K562 (cell line): ENCODE measurements at regions not wholly inside any gene's neighbourhood (a gene's known extent, or its start where the extent isn't known, plus 50 kb on each side); places are given as distances from the start of the nearest gene placed in this dataset.

Source experiments
- ATAC-seq: fragments of 200-7000 bp; cut with Tn5 transposase; 3 replicates; pipeline ENCODE4 v1.9.1; 2020; ENCODE audit warnings: moderate library complexity
- BruUV-seq: library from RNA; stranded (reverse); fragments of 400-500 nt; replicated peaks from 2 replicates; lab custom pipeline; 2021; lab: Mats Ljungman, UMichigan
- CTCF ChIA-PET: fragments of 300-600 bp; formaldehyde crosslinking; extraction: SDS; loops from one replicate; lab custom pipeline; 2021; ENCODE audit warnings: low intra/inter-chr PET ratio; lab: Yijun Ruan, JAX
- POLR2A ChIA-PET: fragments of 300-600, 350-650 bp; sonication (Branson Sonifier 250); formaldehyde crosslinking; extraction: SDS; loops from one replicate; lab custom pipeline; 2021; ENCODE audit warnings: antibody characterized with exemption, inconsistent platforms; lab: Yijun Ruan, JAX
- DNase-seq, 4 experiments: peaks; one replicate each; pipeline versions ENCODE4 v3.0.0 to v3.0.0-alpha.2; 2011 to 2018; ENCODE audit warnings: low spot score in 3 of 4, mixed read lengths in 3 of 4; ENCODE audit errors: extremely low read depth in 1 of 4
- FAIRE-seq: peaks from 2 replicates; lab custom pipeline; 2011; peaks lifted over from hg19 to GRCh38; lab: Jason Lieb, UNC
- H2AFZ ChIP-seq: 2 replicates; pipeline ENCODE4 v1.6.0; 2011; ENCODE audit warnings: low read depth, low read length, control low read depth, inconsistent platforms
- H3K27ac ChIP-seq: fragments of 200-600 bp; 3 replicates; pipeline ENCODE4 v1.8.0; 2011; ENCODE audit warnings: low read depth, mild to moderate bottlenecking, control low read depth, inconsistent platforms, low read length, moderate library complexity, mixed read lengths; ENCODE audit errors: extremely low read depth
- H3K27me3 ChIP-seq, 2 experiments: fragments of 300-600 bp in 1 of 2; 2 replicates in 1 of 2; 3 replicates in 1 of 2; pipeline versions ENCODE4 v1.6.0 to v1.8.0; 2011; ENCODE audit warnings: inconsistent platforms in 2 of 2, low read length in 2 of 2, mild to moderate bottlenecking in 1 of 2, mixed read lengths in 1 of 2, moderate library complexity in 1 of 2; ENCODE audit not compliant: control insufficient read depth in 2 of 2, insufficient read depth in 2 of 2
- H3K36me3 ChIP-seq: fragments of 300-600 bp; 3 replicates; pipeline ENCODE4 v1.8.0; 2011; ENCODE audit warnings: mild to moderate bottlenecking, low read length, inconsistent platforms; ENCODE audit not compliant: control insufficient read depth, insufficient read depth
- H3K4me1 ChIP-seq, 2 experiments: fragments of 200-600 bp in 1 of 2; replicated peaks in 1 of 2; 2 replicates in 1 of 2; 3 replicates in 1 of 2; pipeline versions ENCODE4 v1.5.1 to v1.8.0; 2011; ENCODE audit warnings: inconsistent platforms in 2 of 2, low read length in 2 of 2, mild to moderate bottlenecking in 1 of 2, mixed read lengths in 1 of 2, moderate library complexity in 1 of 2; ENCODE audit not compliant: control insufficient read depth in 2 of 2, insufficient read depth in 2 of 2
- H3K4me2 ChIP-seq: 2 replicates; pipeline ENCODE4 v1.6.1; 2011; ENCODE audit warnings: low read length, control low read depth, inconsistent platforms, mixed read lengths; ENCODE audit not compliant: insufficient read depth
- H3K4me3 ChIP-seq: fragments of 200-600 bp; sonication (generic), shearing (Covaris generic); 2 replicates; pipeline ENCODE4 v1.5.1; 2016; ENCODE audit warnings: control low read depth, inconsistent platforms
- H3K79me2 ChIP-seq: fragments of 200-600 bp; 3 replicates; pipeline ENCODE4 v1.8.0; 2011; ENCODE audit warnings: low read length, inconsistent platforms; ENCODE audit not compliant: control insufficient read depth, insufficient read depth
- H3K9ac ChIP-seq, 2 experiments: 2 replicates each; pipeline versions ENCODE4 v1.6.0 to v1.6.1; 2011; ENCODE audit warnings: low read depth in 2 of 2, low read length in 2 of 2, control low read depth in 1 of 2, inconsistent platforms in 1 of 2, mild to moderate bottlenecking in 1 of 2, mixed read lengths in 1 of 2; ENCODE audit not compliant: insufficient read depth in 1 of 2
- H3K9me1 ChIP-seq: one replicate; pipeline ENCODE4 v1.6.0; 2011; ENCODE audit warnings: inconsistent platforms, mild to moderate bottlenecking, low read length, moderate library complexity; ENCODE audit not compliant: control insufficient read depth, insufficient read depth
- H3K9me3 ChIP-seq: replicated peaks from 2 replicates; pipeline ENCODE4 v1.5.1; 2011; ENCODE audit warnings: low read depth, low read length, inconsistent platforms; ENCODE audit not compliant: control insufficient read depth, insufficient read depth
- H4K20me1 ChIP-seq: replicated peaks from 2 replicates; pipeline ENCODE4 v1.6.1; 2011; ENCODE audit warnings: low read length, inconsistent platforms, mixed read lengths; ENCODE audit not compliant: control insufficient read depth, insufficient read depth
- ARID1B ChIP-seq: fragments of 450-650 bp; IDR thresholded peaks from 2 replicates; pipeline ENCODE4 v1.6.1; 2016; ENCODE audit warnings: antibody characterized with exemption, mild to moderate bottlenecking, inconsistent platforms
- ARID2 ChIP-seq: fragments of 450-650 bp; IDR thresholded peaks from 2 replicates; pipeline ENCODE4 v1.6.1; 2017; ENCODE audit warnings: antibody characterized with exemption, mild to moderate bottlenecking
- CBFA2T2 ChIP-seq: fragments of 450-650 bp; conservative IDR thresholded peaks from 2 replicates; pipeline ENCODE4 v1.6.1; 2017; ENCODE audit warnings: mild to moderate bottlenecking
- CBFA2T3 ChIP-seq: fragments of 450-650 bp; IDR thresholded peaks from 2 replicates; pipeline ENCODE4 v1.6.1; 2017
- DPF2 ChIP-seq: fragments of 450-650 bp; IDR thresholded peaks from 2 replicates; pipeline ENCODE4 v1.6.1; 2016
- EGR1 ChIP-seq: fragments of 450-650 bp; conservative IDR thresholded peaks from 2 replicates; pipeline ENCODE4 v1.6.1; 2017; ENCODE audit warnings: mild to moderate bottlenecking
- GTF2F1 ChIP-seq: IDR thresholded peaks from 2 replicates; pipeline ENCODE4 v1.6.1; 2011; ENCODE audit warnings: low read depth, low read length, improper control_type of control experiment
- NCOR1 ChIP-seq: fragments of 450-650 bp; IDR thresholded peaks from 2 replicates; pipeline ENCODE4 v1.6.1; 2016; ENCODE audit warnings: mild to moderate bottlenecking, moderate library complexity
- RHOXF2B ChIP-seq: fragments of 250-450 bp; sonication (Bioruptor Pico); conservative IDR thresholded peaks from 2 replicates; pipeline ENCODE4 v1.5.1; 2021
- SIX5 ChIP-seq, 2 experiments: IDR thresholded peaks; 2 replicates each; pipeline ENCODE4 v1.6.1; 2011; ENCODE audit warnings: low read length in 2 of 2, borderline replicate concordance in 1 of 2, low read depth in 1 of 2, mild to moderate bottlenecking in 1 of 2, moderate library complexity in 1 of 2; ENCODE audit not compliant: insufficient read depth in 1 of 2
- TAL1 ChIP-seq: fragments of 450-650 bp; IDR thresholded peaks from 2 replicates; pipeline ENCODE4 v1.6.1; 2016; ENCODE audit warnings: mild to moderate bottlenecking
- TCF7L2 ChIP-seq: fragments of 150-350 bp; IDR thresholded peaks from 2 replicates; pipeline ENCODE4 v1.6.1; 2016; ENCODE audit warnings: low read depth, mild to moderate bottlenecking, low read length, moderate library complexity
- TEAD4 ChIP-seq, 2 experiments: sonication (generic) in 1 of 2; formaldehyde crosslinking in 1 of 2; IDR thresholded peaks; 2 replicates each; pipeline versions ENCODE4 v1.6.1 to v1.8.0; 2012 to 2022; ENCODE audit warnings: borderline replicate concordance in 1 of 2, inconsistent platforms in 1 of 2, low read length in 1 of 2, mild to moderate bottlenecking in 1 of 2, missing genetic modification reagents in 1 of 2
- ZNF224 ChIP-seq: sonication (generic); formaldehyde crosslinking; IDR thresholded peaks from 2 replicates; pipeline ENCODE4 v1.8.0; 2022; ENCODE audit warnings: mild to moderate bottlenecking, missing genetic modification reagents
- ZNF668 ChIP-seq: fragments of 250-450 bp; sonication (Bioruptor Pico); IDR thresholded peaks from 2 replicates; pipeline ENCODE4 v1.8.0; 2022; ENCODE audit warnings: mild to moderate bottlenecking, inconsistent platforms
- WGBS: fragments of 100-300 bp; shearing (Covaris generic); methylation state at CpG from one replicate; pipeline ENCODE4 v1.1.6; 2016; ENCODE audit warnings: low coverage, mixed read lengths; ENCODE audit not compliant: insufficient coverage; ENCODE audit errors: missing lambda C conversion rate; 5-methylcytosine and 5-hydroxymethylcytosine counted together
- in situ Hi-C: fragments of 300-500 bp; cut with MboI; formaldehyde crosslinking; loops from 4 replicates; pipeline ENCODE4 v1.15.0; 2018; ENCODE audit warnings: inconsistent platforms, mixed read lengths
- intact Hi-C: fragments of 100-400 bp; cut with micrococcal nuclease; formaldehyde crosslinking; loops from 2 replicates; pipeline ENCODE4 v1.14.2; 2022
- TF ChIP-seq, protein P1 (sequence below): fragments of 150-350 bp; IDR thresholded peaks from 2 replicates; pipeline ENCODE4 v1.6.1; 2014; ENCODE audit warnings: low read depth, mild to moderate bottlenecking, low read length, borderline replicate concordance
- TF ChIP-seq, protein P2 (sequence below): fragments of 250-450 bp; sonication (Bioruptor Pico); IDR thresholded peaks from 2 replicates; pipeline ENCODE4 v1.5.0; 2021; ENCODE audit warnings: mild to moderate bottlenecking, borderline replicate concordance

DNA sequence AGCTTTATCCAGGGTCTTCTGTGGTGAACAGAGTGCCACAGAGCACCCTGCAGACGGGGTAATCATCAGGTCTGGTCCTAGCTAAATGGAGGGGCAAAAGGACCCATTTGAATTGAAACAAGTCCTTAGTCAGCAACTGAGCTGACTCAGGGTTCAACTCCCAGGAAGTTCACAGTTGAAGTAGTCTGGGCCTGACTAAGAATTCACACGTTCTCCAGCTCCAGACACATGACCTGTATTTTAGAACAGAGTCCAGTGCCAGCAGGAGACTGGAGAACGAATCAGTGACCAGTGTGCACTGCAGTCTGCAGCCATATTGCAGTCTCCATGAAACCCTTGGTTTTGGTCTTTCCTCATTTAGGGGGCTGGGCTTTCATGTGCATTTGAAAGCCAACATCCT, 85.2 kb downstream of the ELOVL4 start (continued):
- TF ChIP-seq EGR1 (no peak), GTF2F1 (no peak), DPF2 (no peak), ZNF668 (CRISPR knock-in tag) (no peak), ARID2 (no peak)
- TF ChIP-seq, protein P1, sequence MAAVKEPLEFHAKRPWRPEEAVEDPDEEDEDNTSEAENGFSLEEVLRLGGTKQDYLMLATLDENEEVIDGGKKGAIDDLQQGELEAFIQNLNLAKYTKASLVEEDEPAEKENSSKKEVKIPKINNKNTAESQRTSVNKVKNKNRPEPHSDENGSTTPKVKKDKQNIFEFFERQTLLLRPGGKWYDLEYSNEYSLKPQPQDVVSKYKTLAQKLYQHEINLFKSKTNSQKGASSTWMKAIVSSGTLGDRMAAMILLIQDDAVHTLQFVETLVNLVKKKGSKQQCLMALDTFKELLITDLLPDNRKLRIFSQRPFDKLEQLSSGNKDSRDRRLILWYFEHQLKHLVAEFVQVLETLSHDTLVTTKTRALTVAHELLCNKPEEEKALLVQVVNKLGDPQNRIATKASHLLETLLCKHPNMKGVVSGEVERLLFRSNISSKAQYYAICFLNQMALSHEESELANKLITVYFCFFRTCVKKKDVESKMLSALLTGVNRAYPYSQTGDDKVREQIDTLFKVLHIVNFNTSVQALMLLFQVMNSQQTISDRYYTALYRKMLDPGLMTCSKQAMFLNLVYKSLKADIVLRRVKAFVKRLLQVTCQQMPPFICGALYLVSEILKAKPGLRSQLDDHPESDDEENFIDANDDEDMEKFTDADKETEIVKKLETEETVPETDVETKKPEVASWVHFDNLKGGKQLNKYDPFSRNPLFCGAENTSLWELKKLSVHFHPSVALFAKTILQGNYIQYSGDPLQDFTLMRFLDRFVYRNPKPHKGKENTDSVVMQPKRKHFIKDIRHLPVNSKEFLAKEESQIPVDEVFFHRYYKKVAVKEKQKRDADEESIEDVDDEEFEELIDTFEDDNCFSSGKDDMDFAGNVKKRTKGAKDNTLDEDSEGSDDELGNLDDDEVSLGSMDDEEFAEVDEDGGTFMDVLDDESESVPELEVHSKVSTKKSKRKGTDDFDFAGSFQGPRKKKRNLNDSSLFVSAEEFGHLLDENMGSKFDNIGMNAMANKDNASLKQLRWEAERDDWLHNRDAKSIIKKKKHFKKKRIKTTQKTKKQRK = no peak

DNA sequence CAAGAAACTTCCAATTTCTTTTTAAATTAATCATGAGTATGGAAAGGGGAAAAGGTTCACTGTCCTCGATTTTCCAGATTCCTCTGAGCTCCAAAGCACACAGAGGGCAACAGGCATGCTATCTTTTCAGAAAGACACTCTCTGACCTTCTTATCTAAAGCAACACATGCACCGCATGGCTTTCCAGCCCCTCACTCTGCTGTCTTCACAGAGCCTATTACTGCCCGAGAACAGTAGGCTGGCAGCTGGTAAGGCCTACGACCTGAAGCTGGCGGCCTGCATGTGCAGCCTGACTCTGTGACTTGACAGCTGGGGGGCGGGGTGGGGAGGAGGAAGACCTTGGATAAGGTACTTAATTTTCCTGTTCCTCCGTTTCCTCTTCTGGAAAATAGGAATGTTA, 86.3 kb downstream of the ELOVL4 start:
- ChIA-PET POLR2A (interaction anchor here (0.8 kb wide), 1 partner anchor 9 kb away, joined by 3 read pairs; no protein-coding TSS in a partner anchor), CTCF (interaction anchor here (0.7 kb wide), 1 partner anchor 45 kb away, joined by 3 read pairs; no protein-coding TSS in a partner anchor)
- H4K20me1 ChIP-seq = no peaks in the 10 kb centered on the region
- DNase-seq = peak in 2 of 4 experiments; percentile 11 to 39
- H3K9ac ChIP-seq = no peak overlapping the region; a peak in 1 of 4 replicates
- no peaks in the 10 kb centered on the region for H3K79me2 ChIP-seq
- H3K4me1 ChIP-seq = peaks cover 0 to 4% of the 10 kb centered on the region in 2 experiments; a peak in 1 of 5 replicates
- no peak overlapping the region for H3K27ac ChIP-seq
- no peaks in the 10 kb centered on the region for H3K9me3 ChIP-seq
- in situ Hi-C loops (no loop called here), intact Hi-C loops (loop anchor here (10.0 kb wide), 1 partner anchor 234 kb away; no protein-coding TSS in a partner anchor)
- peak; percentile 48; the same call in 1 of the 3 replicates for ATAC-seq
- H3K4me2 ChIP-seq = no peak overlapping the region
- H2AFZ ChIP-seq = no peak overlapping the region
- 0% methylated on average over 6 of the region's 7 CpGs for WGBS
- TF ChIP-seq TCF7L2 (no peak), CBFA2T2 (peak; percentile 40), ZNF224 (no peak), ARID1B (peak; percentile 31; the same call in 1 of the 2 replicates), NCOR1 (peak; percentile 29; the same call in 1 of the 2 replicates), CBFA2T3 (peak; percentile 60), TAL1 (peak; percentile 47; the same call in 1 of the 2 replicates), SIX5 (IDR thresholded peaks at IDR 0.05; ENCODE audit: borderline replicate concordance in 1 of 2, insufficient read depth in 1 of 2, low read depth in 1 of 2, low read length in 2 of 2) (no peak), RHOXF2B (CRISPR knock-in tag) (no peak), GTF2F1 (no peak), TEAD4 (IDR thresholded peaks at IDR 0.05; ENCODE audit: low read length) (peak; percentile 31; the same call in 1 of the 2 replicates), TEAD4 (CRISPR knock-in tag; IDR thresholded peaks at IDR 0.05; ENCODE audit: borderline replicate concordance) (no peak)
- TF ChIP-seq, protein P2, sequence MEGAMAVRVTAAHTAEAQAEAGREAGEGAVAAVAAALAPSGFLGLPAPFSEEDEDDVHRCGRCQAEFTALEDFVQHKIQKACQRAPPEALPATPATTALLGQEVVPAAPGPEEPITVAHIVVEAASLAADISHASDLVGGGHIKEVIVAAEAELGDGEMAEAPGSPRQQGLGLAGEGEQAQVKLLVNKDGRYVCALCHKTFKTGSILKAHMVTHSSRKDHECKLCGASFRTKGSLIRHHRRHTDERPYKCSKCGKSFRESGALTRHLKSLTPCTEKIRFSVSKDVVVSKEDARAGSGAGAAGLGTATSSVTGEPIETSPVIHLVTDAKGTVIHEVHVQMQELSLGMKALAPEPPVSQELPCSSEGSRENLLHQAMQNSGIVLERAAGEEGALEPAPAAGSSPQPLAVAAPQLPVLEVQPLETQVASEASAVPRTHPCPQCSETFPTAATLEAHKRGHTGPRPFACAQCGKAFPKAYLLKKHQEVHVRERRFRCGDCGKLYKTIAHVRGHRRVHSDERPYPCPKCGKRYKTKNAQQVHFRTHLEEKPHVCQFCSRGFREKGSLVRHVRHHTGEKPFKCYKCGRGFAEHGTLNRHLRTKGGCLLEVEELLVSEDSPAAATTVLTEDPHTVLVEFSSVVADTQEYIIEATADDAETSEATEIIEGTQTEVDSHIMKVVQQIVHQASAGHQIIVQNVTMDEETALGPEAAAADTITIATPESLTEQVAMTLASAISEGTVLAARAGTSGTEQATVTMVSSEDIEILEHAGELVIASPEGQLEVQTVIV = no peak
- peaks cover 0 to 6% of the 10 kb centered on the region in 2 experiments; a peak in 2 of 5 replicates for H3K27me3 ChIP-seq
- H3K36me3 ChIP-seq = no peaks in the 10 kb centered on the region
- no peaks in the 10 kb centered on the region for H3K9me1 ChIP-seq
- FAIRE-seq = no peak
- BruUV-seq = no TSS peak
- no peak overlapping the region for H3K4me3 ChIP-seq
